ENCODE measurements at regions not wholly inside any gene's neighbourhood (a gene's known extent, or its start where the extent isn't known, plus 50 kb on each side); places are given as distances from the start of the nearest gene placed in this dataset.
"Not testable (repeated sequence)": the region's sequence is repeated elsewhere in the genome, so short reads cannot be mapped to it uniquely, and the experiment has no call there.

DNA sequence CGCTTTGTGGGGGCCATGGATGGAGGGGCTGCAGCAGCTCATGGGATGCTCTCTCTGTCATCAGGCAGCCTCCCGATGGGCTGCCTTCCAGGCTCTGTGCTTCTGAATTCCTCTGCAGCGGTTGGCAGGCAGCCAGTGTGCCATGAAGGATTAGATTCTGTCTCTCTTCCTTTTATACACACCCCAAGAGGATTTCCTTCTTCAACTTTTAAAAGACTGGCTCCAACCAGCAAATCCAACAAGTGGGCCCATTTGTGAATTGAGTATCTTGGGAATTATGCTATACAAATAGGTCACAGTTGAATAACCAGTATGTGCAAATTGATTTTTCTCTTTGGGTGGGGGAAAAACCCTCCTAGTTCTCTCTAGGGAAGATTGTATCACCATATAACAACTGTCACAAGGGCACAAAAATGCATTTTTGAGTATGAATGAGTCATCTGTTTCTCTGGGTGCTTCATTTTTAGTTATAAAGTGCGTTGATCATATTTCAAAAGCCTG is 96.8 kb upstream of the FAT1 start:
- H3K4me1 ChIP-seq (ENCODE audit: insufficient read depth, low read length) = no peaks in the 10 kb centered on the region
- H3K9me3 ChIP-seq (ENCODE audit: insufficient read depth, low read depth, low read length) = no peaks in the 10 kb centered on the region
- H3K4me3 ChIP-seq (ENCODE audit: low read length) = no peak overlapping the region
- no peaks in the 10 kb centered on the region for H3K36me3 ChIP-seq (ENCODE audit: insufficient read depth, low read depth, low read length)
- no peak overlapping the region for H3K9ac ChIP-seq (ENCODE audit: low read depth, low read length)
- H3K27me3 ChIP-seq (ENCODE audit: insufficient read depth, low read length) = no peaks in the 10 kb centered on the region
- H3K27ac ChIP-seq (ENCODE audit: low read length) = no peak overlapping the region

DNA sequence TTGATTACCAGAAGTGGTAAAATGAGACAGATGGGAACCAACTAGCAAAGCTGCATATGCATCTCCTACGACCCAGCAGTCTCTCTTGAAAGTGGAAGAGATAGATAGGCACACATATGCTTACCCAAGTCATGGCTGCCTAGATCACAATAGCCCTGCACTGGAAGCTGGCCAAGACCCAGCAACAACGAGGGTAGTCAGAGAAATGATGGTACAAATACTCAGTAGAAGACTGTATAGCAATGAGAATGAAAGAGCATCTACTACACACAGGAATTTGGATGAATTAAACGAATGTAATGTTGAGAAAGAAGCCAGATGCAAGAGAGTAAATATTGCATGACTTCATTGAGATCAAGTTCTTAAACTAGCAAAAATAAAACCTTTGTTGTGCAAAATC is 100.3 kb upstream of the FAT1 start:
- no peaks in the 10 kb centered on the region for H3K27me3 ChIP-seq (ENCODE audit: insufficient read depth, low read length)
- H3K4me1 ChIP-seq (ENCODE audit: insufficient read depth, low read length) = no peaks in the 10 kb centered on the region
- H3K9ac ChIP-seq (ENCODE audit: low read depth, low read length) = no peak overlapping the region
- H3K4me3 ChIP-seq (ENCODE audit: low read length) = no peak overlapping the region
- no peaks in the 10 kb centered on the region for H3K9me3 ChIP-seq (ENCODE audit: insufficient read depth, low read depth, low read length)
- H3K36me3 ChIP-seq (ENCODE audit: insufficient read depth, low read depth, low read length) = no peaks in the 10 kb centered on the region
- no peak overlapping the region for H3K27ac ChIP-seq (ENCODE audit: low read length)

DNA sequence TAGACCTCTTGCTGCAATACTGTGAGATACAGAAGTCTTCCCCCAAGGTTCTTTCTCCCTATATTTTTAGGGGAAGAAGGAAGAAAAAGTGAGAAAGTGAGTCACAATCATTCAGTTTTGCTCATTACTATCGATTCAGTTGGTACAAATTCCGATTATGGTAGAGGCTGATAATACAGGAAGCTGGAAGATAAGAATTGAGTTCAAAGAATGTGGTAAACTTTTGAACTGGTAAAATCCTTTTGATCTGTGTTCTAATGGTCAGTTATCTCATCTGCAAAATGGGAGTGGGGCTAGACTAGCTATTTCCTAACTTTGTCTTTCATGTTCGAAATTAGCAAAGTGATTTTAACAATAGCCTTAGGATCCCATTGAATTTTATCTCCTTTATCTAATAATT is 101.4 kb upstream of the FAT1 start:
- no peak overlapping the region for H3K27ac ChIP-seq (ENCODE audit: low read length)

DNA sequence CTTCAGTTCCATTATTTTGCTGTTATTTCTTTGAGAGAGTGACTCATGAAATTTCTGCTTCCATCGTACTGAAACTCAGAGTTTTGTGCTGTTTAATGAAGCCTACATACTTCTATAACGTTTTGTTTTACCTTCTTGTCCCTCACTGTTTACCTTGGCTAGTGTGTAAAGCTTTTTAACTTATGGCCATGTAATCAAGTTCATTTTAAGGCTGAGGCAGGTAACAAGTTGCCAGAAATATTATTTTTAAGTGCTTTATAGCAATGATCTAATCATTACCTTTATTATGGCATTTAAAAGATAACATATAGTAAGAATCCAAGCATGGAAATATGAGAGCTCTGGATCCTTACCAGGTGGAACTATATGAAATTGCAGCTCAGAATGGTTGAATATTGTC is 102.3 kb upstream of the FAT1 start:
- H3K4me1 ChIP-seq (ENCODE audit: insufficient read depth, low read length) = no peaks in the 10 kb centered on the region
- H3K9me3 ChIP-seq (ENCODE audit: insufficient read depth, low read depth, low read length) = no peaks in the 10 kb centered on the region
- H3K27me3 ChIP-seq (ENCODE audit: insufficient read depth, low read length) = no peaks in the 10 kb centered on the region
- H3K9ac ChIP-seq (ENCODE audit: low read depth, low read length) = no peak overlapping the region
- no peaks in the 10 kb centered on the region for H3K36me3 ChIP-seq (ENCODE audit: insufficient read depth, low read depth, low read length)
- no peak overlapping the region for H3K27ac ChIP-seq (ENCODE audit: low read length)
- no peak overlapping the region for H3K4me3 ChIP-seq (ENCODE audit: low read length)

More for the DNA sequence above, 101.4 kb upstream of the FAT1 start:
- H3K4me1 ChIP-seq (ENCODE audit: insufficient read depth, low read length) = no peaks in the 10 kb centered on the region
- no peak overlapping the region for H3K4me3 ChIP-seq (ENCODE audit: low read length)
- H3K36me3 ChIP-seq (ENCODE audit: insufficient read depth, low read depth, low read length) = no peaks in the 10 kb centered on the region
- no peaks in the 10 kb centered on the region for H3K9me3 ChIP-seq (ENCODE audit: insufficient read depth, low read depth, low read length)
- H3K27me3 ChIP-seq (ENCODE audit: insufficient read depth, low read length) = no peaks in the 10 kb centered on the region
- no peak overlapping the region for H3K9ac ChIP-seq (ENCODE audit: low read depth, low read length)

DNA sequence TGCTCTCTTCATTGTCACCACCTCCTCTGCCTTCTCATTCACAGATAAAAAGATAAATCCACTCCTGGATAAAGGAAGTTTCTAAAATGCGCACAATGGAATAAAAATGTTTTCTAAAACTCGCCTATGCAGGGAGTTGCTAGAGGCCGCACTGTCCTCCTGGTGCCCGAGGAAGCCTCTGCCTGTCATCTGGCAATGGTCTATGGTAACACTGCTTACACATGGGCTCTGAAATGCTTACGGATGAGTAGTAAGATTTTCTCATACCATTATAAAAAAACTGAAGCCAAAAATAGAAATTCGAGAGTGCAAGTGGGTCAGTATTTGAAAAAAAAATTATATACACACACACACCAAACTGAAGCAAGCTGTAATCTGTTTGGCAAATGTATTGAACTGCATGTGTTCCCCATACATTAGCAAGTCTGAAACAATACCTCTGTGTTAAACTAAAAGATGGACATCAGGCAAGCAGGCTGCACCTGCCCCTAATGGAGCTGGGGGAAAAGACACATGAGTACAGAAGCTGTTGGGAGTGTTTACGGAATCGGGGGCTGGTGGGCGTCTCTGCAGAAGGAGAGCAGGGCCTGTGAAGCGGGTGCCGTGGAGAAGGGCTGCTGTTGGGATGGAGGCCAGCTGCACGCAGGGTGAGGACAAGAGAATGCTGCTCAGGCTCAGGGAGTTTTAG is 103.3 kb upstream of the FAT1 start:
- no peak overlapping the region for H3K4me3 ChIP-seq (ENCODE audit: low read length)
- H3K4me1 ChIP-seq (ENCODE audit: insufficient read depth, low read length) = no peaks in the 10 kb centered on the region
- no peak overlapping the region for H3K27ac ChIP-seq (ENCODE audit: low read length)
- H3K9ac ChIP-seq (ENCODE audit: low read depth, low read length) = no peak overlapping the region
- H3K9me3 ChIP-seq (ENCODE audit: insufficient read depth, low read depth, low read length) = no peaks in the 10 kb centered on the region
- no peaks in the 10 kb centered on the region for H3K36me3 ChIP-seq (ENCODE audit: insufficient read depth, low read depth, low read length)
- H3K27me3 ChIP-seq (ENCODE audit: insufficient read depth, low read length) = no peaks in the 10 kb centered on the region

DNA sequence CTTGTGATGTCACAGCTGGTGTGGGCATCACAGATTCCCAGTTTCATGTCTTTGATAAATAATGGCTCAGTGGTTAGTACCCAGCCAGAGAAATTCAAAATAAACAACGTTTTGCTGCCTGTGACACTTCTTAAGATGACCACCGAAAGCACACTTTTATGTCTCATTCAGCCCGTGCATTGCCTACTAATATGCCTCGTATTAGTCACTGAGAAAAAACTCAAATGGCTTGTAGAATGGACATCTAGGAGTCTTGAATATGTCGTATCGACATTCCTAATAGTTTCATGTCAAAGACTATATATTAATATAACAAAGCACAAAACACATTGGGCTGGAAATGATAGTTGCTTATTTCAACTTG is 103.9 kb upstream of the FAT1 start:
- Histone ChIP-seq H3K27me3 (ENCODE audit: insufficient read depth, low read length) (no peaks in the 10 kb centered on the region), H3K36me3 (ENCODE audit: insufficient read depth, low read depth, low read length) (no peaks in the 10 kb centered on the region), H3K27ac (ENCODE audit: low read length) (no peak overlapping the region), H3K4me1 (ENCODE audit: insufficient read depth, low read length) (no peaks in the 10 kb centered on the region), H3K9me3 (ENCODE audit: insufficient read depth, low read depth, low read length) (no peaks in the 10 kb centered on the region), H3K9ac (ENCODE audit: low read depth, low read length) (no peak overlapping the region), H3K4me3 (ENCODE audit: low read length) (no peak overlapping the region)

DNA sequence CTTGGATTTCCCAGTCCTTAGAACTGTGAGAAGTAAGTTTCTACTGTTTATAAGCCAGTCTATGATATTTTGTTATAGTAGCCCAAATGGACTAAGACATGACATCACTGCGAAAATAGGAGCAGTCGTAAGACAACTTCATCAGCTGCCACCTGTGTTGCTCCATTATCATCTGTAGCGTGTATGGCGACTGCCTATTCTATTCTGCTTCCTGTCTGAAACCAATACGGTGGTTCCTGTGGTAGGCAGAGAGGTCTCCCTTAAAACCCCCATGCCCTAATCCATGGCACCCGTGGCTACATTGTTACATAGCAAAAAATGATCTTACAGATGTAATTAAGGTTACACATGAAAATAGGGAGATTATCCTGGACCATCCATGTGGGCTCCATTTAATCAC is 105.4 kb upstream of the FAT1 start:
- Histone ChIP-seq H3K27ac (ENCODE audit: low read length) (no peak overlapping the region), H3K27me3 (ENCODE audit: insufficient read depth, low read length) (no peaks in the 10 kb centered on the region), H3K36me3 (ENCODE audit: insufficient read depth, low read depth, low read length) (no peaks in the 10 kb centered on the region), H3K9ac (ENCODE audit: low read depth, low read length) (no peak overlapping the region), H3K4me1 (ENCODE audit: insufficient read depth, low read length) (no peaks in the 10 kb centered on the region), H3K9me3 (ENCODE audit: insufficient read depth, low read depth, low read length) (no peaks in the 10 kb centered on the region), H3K4me3 (ENCODE audit: low read length) (no peak overlapping the region)

DNA sequence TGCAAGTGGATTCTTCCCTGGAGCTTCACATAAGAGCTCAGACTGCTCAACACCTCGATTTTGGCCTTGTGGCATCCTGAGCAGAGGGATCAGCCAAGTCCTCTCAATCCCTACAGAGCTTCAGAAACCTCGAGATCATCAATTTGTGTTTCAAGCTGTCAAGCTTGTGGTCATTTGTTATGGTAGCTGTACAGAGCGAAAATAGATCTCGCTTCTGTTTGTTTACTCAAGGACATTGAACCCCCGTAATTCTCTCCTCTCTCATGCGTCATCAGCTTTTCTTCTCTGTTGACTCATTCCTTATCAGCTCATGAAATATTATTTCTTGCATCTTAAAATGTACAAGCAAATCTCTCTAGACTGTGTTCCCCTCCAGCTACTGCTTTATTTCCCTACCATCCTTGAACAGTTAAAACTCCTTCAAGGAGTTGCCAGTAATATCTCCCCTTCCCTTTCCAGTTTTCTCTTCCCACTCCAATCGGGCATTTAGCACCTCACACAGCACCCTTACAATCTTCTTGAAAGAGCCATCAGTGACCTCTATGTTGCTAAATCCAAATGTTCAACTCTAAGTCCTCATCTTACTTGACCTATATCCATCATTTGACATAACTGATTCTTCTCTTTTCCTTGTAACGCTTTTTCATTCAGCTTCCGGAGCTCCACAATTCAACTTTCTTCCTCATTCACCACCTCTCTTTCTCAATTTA is 106.2 kb upstream of the FAT1 start:
- H3K36me3 ChIP-seq (ENCODE audit: insufficient read depth, low read depth, low read length) = no peaks in the 10 kb centered on the region
- H3K4me3 ChIP-seq (ENCODE audit: low read length) = no peak overlapping the region
- no peak overlapping the region for H3K9ac ChIP-seq (ENCODE audit: low read depth, low read length)
- H3K27me3 ChIP-seq (ENCODE audit: insufficient read depth, low read length) = no peaks in the 10 kb centered on the region
- H3K4me1 ChIP-seq (ENCODE audit: insufficient read depth, low read length) = no peaks in the 10 kb centered on the region
- H3K27ac ChIP-seq (ENCODE audit: low read length) = no peak overlapping the region
- H3K9me3 ChIP-seq (ENCODE audit: insufficient read depth, low read depth, low read length) = no peaks in the 10 kb centered on the region

DNA sequence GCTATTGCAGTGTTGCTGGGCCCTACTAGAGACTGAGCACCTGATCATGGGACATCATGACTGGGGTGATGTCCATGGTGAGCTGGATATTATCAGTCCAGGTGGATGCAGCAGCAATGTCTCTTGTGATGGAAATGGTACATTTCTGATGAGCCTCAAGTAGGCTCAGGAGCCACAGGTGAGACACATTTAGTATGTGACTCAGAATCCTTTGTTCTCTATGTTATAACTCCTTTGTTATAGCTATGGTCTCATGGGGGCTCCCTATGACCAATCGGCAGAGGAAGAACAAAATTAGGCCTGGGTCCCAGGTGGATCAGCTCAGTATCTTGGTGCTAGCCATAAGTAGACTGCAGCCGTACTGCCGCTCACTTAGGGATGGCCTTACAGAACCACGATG is 107.9 kb upstream of the FAT1 start:
- Histone ChIP-seq H3K36me3 (ENCODE audit: insufficient read depth, low read depth, low read length) (no peaks in the 10 kb centered on the region), H3K9ac (ENCODE audit: low read depth, low read length) (no peak overlapping the region), H3K9me3 (ENCODE audit: insufficient read depth, low read depth, low read length) (no peaks in the 10 kb centered on the region), H3K27ac (ENCODE audit: low read length) (no peak overlapping the region), H3K4me1 (ENCODE audit: insufficient read depth, low read length) (no peaks in the 10 kb centered on the region), H3K4me3 (ENCODE audit: low read length) (no peak overlapping the region), H3K27me3 (ENCODE audit: insufficient read depth, low read length) (no peaks in the 10 kb centered on the region)

DNA sequence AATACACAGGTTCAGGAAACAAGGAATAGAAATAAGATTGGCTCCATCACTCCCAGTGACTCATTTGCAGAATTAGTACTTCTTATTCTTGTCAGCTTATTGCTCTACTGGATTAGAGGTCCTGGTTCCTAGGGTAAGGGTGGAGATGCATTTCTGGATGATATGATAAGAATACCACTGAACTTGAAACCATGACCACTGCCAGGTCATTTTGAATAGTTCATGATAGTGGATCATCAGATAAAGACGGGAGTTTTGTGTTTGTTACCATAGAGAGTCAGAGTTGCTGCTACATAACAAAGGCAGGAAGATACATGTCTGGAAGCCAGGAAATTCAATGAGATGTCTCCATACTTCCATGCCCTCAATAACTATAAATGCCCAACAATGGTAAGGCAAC is 109.2 kb upstream of the FAT1 start:
- Histone ChIP-seq H3K27ac (ENCODE audit: low read length) (no peak overlapping the region), H3K9me3 (ENCODE audit: insufficient read depth, low read depth, low read length) (no peaks in the 10 kb centered on the region), H3K36me3 (ENCODE audit: insufficient read depth, low read depth, low read length) (no peaks in the 10 kb centered on the region), H3K4me3 (ENCODE audit: low read length) (no peak overlapping the region), H3K27me3 (ENCODE audit: insufficient read depth, low read length) (no peaks in the 10 kb centered on the region), H3K9ac (ENCODE audit: low read depth, low read length) (no peak overlapping the region), H3K4me1 (ENCODE audit: insufficient read depth, low read length) (no peaks in the 10 kb centered on the region)

DNA sequence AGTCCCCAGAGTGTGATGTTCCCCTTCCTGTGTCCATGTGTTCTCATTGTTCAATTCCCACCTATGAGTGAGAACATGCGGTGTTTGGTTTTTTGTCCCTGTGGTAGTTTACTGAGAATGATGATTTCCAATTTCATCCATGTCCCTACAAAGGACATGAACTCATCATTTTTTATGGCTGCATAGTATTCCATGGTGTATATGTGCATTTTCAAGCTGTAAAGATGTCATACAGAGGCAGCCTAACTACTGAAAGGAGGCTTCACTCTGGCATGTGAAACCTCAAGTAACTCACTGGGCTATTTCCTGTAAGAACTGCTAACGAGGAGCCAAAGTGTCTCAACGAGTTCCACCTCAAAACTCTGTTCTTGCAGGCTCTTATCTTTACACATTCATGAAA is 113.8 kb upstream of the FAT1 start:
- H3K27me3 ChIP-seq (ENCODE audit: insufficient read depth, low read length); H3K9me3 ChIP-seq (ENCODE audit: insufficient read depth, low read depth, low read length); H3K4me1 ChIP-seq (ENCODE audit: insufficient read depth, low read length); H3K4me3 ChIP-seq (ENCODE audit: low read length); H3K27ac ChIP-seq (ENCODE audit: low read length); H3K36me3 ChIP-seq (ENCODE audit: insufficient read depth, low read depth, low read length); H3K9ac ChIP-seq (ENCODE audit: low read depth, low read length): not testable (repeated sequence)

DNA sequence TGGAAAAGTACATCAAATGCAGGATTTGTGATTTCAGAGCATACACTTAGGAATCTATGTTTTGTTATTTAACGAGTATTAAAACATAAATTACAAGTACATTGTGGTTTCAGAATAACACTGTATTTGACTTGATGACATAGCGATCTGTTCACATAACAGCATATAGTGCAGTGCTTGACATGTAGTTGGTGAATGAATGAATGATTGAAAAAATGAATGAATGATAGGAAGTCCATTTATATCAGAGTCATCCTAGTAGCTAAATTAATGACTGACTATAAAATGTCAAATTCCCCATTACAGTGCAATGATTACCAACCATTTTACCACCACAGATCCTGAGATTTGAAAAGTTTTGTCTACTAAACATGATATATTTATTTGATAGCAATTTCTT is 114.6 kb upstream of the FAT1 start:
- Histone ChIP-seq H3K27ac (ENCODE audit: low read length) (no peak overlapping the region), H3K9me3 (ENCODE audit: insufficient read depth, low read depth, low read length) (no peaks in the 10 kb centered on the region), H3K9ac (ENCODE audit: low read depth, low read length) (no peak overlapping the region), H3K4me3 (ENCODE audit: low read length) (no peak overlapping the region), H3K27me3 (ENCODE audit: insufficient read depth, low read length) (no peaks in the 10 kb centered on the region), H3K36me3 (ENCODE audit: insufficient read depth, low read depth, low read length) (no peaks in the 10 kb centered on the region), H3K4me1 (ENCODE audit: insufficient read depth, low read length) (no peaks in the 10 kb centered on the region)

All from iPS-20b (cell line).